Liver (tissue), 7 donors: ENCODE measurements at regions not wholly inside any gene's neighbourhood (a gene's known extent, or its start where the extent isn't known, plus 50 kb on each side); places are given as distances from the start of the nearest gene placed in this dataset.

Experiments used
- DNase-seq: peaks from one replicate; pipeline ENCODE4 v3.0.0-alpha.2; 2017; ENCODE audit warnings: low spot score
- H3K27ac ChIP-seq, 2 donors: one replicate each; pipeline ENCODE4 v1.7.0; 2013; ENCODE audit warnings: inconsistent platforms in 2 of 2, low read length in 2 of 2, control low read depth in 1 of 2, low read depth in 1 of 2, mild to moderate bottlenecking in 1 of 2
- H3K27me3 ChIP-seq, 4 donors: one replicate each; pipeline versions ENCODE4 v1.6.1 to v1.7.0; 2013; ENCODE audit warnings: low read length in 3 of 4, inconsistent platforms in 1 of 4, mild to moderate bottlenecking in 1 of 4, moderate library complexity in 1 of 4; ENCODE audit not compliant: control insufficient read depth in 4 of 4, insufficient read depth in 4 of 4
- H3K36me3 ChIP-seq, 4 donors: one replicate each; pipeline versions ENCODE4 v1.6.1 to v1.7.0; 2013; ENCODE audit warnings: low read length in 3 of 4, mild to moderate bottlenecking in 3 of 4, low read depth in 1 of 4, moderate library complexity in 1 of 4; ENCODE audit not compliant: control insufficient read depth in 4 of 4, insufficient read depth in 3 of 4
- H3K4me1 ChIP-seq, 4 donors: one replicate each; pipeline versions ENCODE4 v1.6.1 to v1.7.0; 2013; ENCODE audit warnings: low read length in 3 of 4, mild to moderate bottlenecking in 3 of 4, moderate library complexity in 1 of 4; ENCODE audit not compliant: control insufficient read depth in 4 of 4, insufficient read depth in 4 of 4
- H3K4me3 ChIP-seq, 3 donors: one replicate each; pipeline versions ENCODE4 v1.6.1 to v1.7.0; 2013; ENCODE audit warnings: low read length in 3 of 3, control low read depth in 1 of 3, low read depth in 1 of 3, mild to moderate bottlenecking in 1 of 3
- H3K9ac ChIP-seq, 2 donors: one replicate each; pipeline ENCODE4 v1.7.0; 2013; ENCODE audit warnings: low read length in 2 of 2, mild to moderate bottlenecking in 2 of 2, moderate library complexity in 2 of 2, control low read depth in 1 of 2, low read depth in 1 of 2
- H3K9me3 ChIP-seq, 4 donors: one replicate each; pipeline versions ENCODE4 v1.6.1 to v1.7.0; 2013; ENCODE audit warnings: low read length in 3 of 4; ENCODE audit not compliant: control insufficient read depth in 4 of 4
- EGR1 ChIP-seq, 2 donors: IDR thresholded peaks; 2 replicates each; pipeline ENCODE4 v1.6.1; 2016 to 2018; ENCODE audit warnings: antibody characterized with exemption in 2 of 2, low read depth in 2 of 2
- FOXA1 ChIP-seq: IDR thresholded peaks from 2 replicates; pipeline ENCODE4 v1.6.1; 2016; ENCODE audit warnings: antibody characterized with exemption
- FOXA2 ChIP-seq: IDR thresholded peaks from 2 replicates; pipeline ENCODE4 v1.6.1; 2016; ENCODE audit warnings: antibody characterized with exemption
- GABPA ChIP-seq, 2 donors: IDR thresholded peaks in 1 of 2; conservative IDR thresholded peaks in 1 of 2; 2 replicates each; pipeline ENCODE4 v1.6.1; 2016; ENCODE audit warnings: antibody characterized with exemption in 2 of 2, mild to moderate bottlenecking in 1 of 2, moderate library complexity in 1 of 2
- HNF4A ChIP-seq, 2 donors: conservative IDR thresholded peaks; 2 replicates each; pipeline ENCODE4 v1.6.1; 2016; ENCODE audit warnings: antibody characterized with exemption in 2 of 2, mild to moderate bottlenecking in 2 of 2
- HNF4G ChIP-seq: IDR thresholded peaks from 2 replicates; pipeline ENCODE4 v1.6.1; 2016; ENCODE audit warnings: antibody characterized with exemption
- JUND ChIP-seq, 2 donors: IDR thresholded peaks; 2 replicates each; pipeline ENCODE4 v1.6.1; 2016; ENCODE audit warnings: antibody characterized with exemption in 2 of 2
- NR2F2 ChIP-seq: IDR thresholded peaks from 2 replicates; pipeline ENCODE4 v1.6.1; 2016; ENCODE audit warnings: antibody characterized with exemption
- RAD21 ChIP-seq, 2 donors: IDR thresholded peaks; 2 replicates each; pipeline ENCODE4 v1.6.1; 2016; ENCODE audit warnings: antibody characterized with exemption in 2 of 2, mild to moderate bottlenecking in 2 of 2
- REST ChIP-seq: IDR thresholded peaks from 2 replicates; pipeline ENCODE4 v1.6.1; 2016; ENCODE audit warnings: antibody characterized with exemption, mild to moderate bottlenecking
- SP1 ChIP-seq: IDR thresholded peaks from 2 replicates; pipeline ENCODE4 v1.6.1; 2018; ENCODE audit warnings: antibody characterized with exemption, mild to moderate bottlenecking
- TAF1 ChIP-seq: conservative IDR thresholded peaks from 2 replicates; pipeline ENCODE4 v1.6.1; 2016; ENCODE audit warnings: antibody characterized with exemption, mild to moderate bottlenecking
- YY1 ChIP-seq: IDR thresholded peaks from 2 replicates; pipeline ENCODE4 v1.6.1; 2016; ENCODE audit warnings: antibody characterized with exemption, mild to moderate bottlenecking
- ZBTB33 ChIP-seq: IDR thresholded peaks from 2 replicates; pipeline ENCODE4 v1.6.1; 2016; ENCODE audit warnings: antibody characterized with exemption
- WGBS: extraction: QIAGEN DNeasy Blood & Tissue Kit; methylation state at CpG from one replicate; pipeline ENCODE4 v1.1.7; 2013; 5-methylcytosine and 5-hydroxymethylcytosine counted together
- TF ChIP-seq, protein P1 (sequence below): IDR thresholded peaks from 2 replicates; pipeline ENCODE4 v1.6.1; 2016; ENCODE audit warnings: antibody characterized with exemption
- TF ChIP-seq, protein P2 (sequence below): IDR thresholded peaks from 2 replicates; pipeline ENCODE4 v1.6.1; 2016; ENCODE audit warnings: antibody characterized with exemption
- donor health status: healthy.
- donor health status: healthy.
- donor health status: healthy.
- donor health status: healthy.

DNA sequence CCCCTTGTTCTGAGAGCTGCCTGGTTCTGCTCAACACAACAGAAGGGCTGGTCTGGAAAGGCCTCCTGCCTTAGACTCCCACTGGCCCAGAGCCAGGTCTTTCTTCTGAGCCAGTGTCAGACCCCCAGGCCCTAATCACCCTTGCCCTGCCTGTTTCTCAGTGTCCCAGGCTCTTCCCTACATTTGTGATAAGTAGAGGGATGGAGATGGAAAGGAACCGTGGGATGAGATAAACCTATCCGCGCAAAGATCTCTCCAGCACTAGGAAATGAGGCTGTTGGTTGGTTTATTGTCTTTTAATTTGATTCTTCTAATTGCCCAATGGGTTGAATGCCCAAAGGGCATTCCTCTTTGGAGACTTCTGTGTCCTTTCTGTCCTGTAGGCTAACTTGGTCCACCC lies 470.0 kb downstream of the TSHZ3 start (continued):
- TF ChIP-seq TAF1 = no peak
- no peak for TF ChIP-seq ZBTB33
- no peak for TF ChIP-seq EGR1 (IDR thresholded peaks at IDR 0.05; ENCODE audit: low read depth in 2 of 2)
- TF ChIP-seq FOXA2 = no peak
- no peak for TF ChIP-seq HNF4A (conservative IDR thresholded peaks at IDR 0.05)
- no peak for TF ChIP-seq RAD21 (IDR thresholded peaks at IDR 0.05)
- no peak for TF ChIP-seq NR2F2
- no peak for TF ChIP-seq FOXA1
- TF ChIP-seq, protein P1, sequence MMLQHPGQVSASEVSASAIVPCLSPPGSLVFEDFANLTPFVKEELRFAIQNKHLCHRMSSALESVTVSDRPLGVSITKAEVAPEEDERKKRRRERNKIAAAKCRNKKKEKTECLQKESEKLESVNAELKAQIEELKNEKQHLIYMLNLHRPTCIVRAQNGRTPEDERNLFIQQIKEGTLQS = no peak

- Histone ChIP-seq H3K9me3 (no peaks in the 10 kb centered on the region), H3K4me3 (no peak overlapping the region), H3K9ac (no peak overlapping the region), H3K4me1 (no peaks in the 10 kb centered on the region), H3K27ac (no peak overlapping the region), H3K27me3 (peaks cover 0 to 2% (median 0%) of the 10 kb centered on the region in 4 donors), H3K36me3 (no peaks in the 10 kb centered on the region)
- WGBS = 75% methylated on average over 3 of the region's 3 CpGs
- no peak for DNase-seq
- no peak for TF ChIP-seq REST
- TF ChIP-seq, protein P2, sequence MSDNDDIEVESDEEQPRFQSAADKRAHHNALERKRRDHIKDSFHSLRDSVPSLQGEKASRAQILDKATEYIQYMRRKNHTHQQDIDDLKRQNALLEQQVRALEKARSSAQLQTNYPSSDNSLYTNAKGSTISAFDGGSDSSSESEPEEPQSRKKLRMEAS = no peak
- no peak for TF ChIP-seq SP1
- no peak for TF ChIP-seq HNF4G
Observed at GRCh38 chr19:30878495-30878894, 470.7 kb downstream of the TSHZ3 start.

DNA sequence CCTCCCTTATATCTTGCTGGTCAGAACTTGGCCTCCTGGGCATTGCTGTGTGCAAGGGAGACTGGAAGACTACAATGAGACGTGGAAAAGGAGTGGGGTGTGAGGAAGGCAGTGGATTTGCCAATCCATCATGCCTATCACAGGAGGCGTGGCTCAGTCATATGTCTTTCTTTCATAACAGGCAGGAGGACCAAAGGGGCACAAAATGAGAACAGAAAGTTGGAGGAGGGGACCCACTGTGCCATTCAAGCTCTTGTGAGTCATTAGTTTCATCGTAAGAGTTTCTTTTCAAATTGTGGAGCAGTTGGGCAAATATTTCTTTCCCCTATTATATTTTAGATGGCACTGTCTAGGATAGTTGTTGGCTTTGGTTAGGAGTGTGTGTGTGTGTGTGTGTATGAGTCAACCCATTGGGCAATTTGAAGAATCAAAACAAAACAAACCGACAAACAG lies 471.5 kb downstream of the TSHZ3 start:
- WGBS = 62% methylated on average over 4 of the region's 4 CpGs
- Histone ChIP-seq H3K9me3 (no peaks in the 10 kb centered on the region), H3K36me3 (no peaks in the 10 kb centered on the region), H3K27me3 (no peaks in the 10 kb centered on the region), H3K27ac (no peak overlapping the region), H3K4me1 (no peaks in the 10 kb centered on the region), H3K9ac (no peak overlapping the region), H3K4me3 (no peak overlapping the region)
- no peak for DNase-seq
- TF ChIP-seq, protein P2 = no peak
- TF ChIP-seq ZBTB33 = no peak
- TF ChIP-seq, protein P1 = no peak
- no peak for TF ChIP-seq JUND (IDR thresholded peaks at IDR 0.05)
- no peak for TF ChIP-seq EGR1 (IDR thresholded peaks at IDR 0.05; ENCODE audit: low read depth in 2 of 2)
- no peak for TF ChIP-seq NR2F2
- no peak for TF ChIP-seq YY1
- no peak for TF ChIP-seq HNF4G
- no peak for TF ChIP-seq GABPA (IDR thresholded peaks at IDR 0.05 in 1 of 2, conservative IDR thresholded peaks at IDR 0.05 in 1 of 2)
- no peak for TF ChIP-seq FOXA1
